ENCODE measurements at regions not wholly inside any gene's neighbourhood (a gene's known extent, or its start where the extent isn't known, plus 50 kb on each side); places are given as distances from the start of the nearest gene placed in this dataset.
"Not testable (repeated sequence)": the region's sequence is repeated elsewhere in the genome, so short reads cannot be mapped to it uniquely, and the experiment has no call there.

GRCh38 chr15:96586901-96587300 lies 256.4 kb downstream of the NR2F2 start:
- peak; percentile 83 for DNase-seq

GRCh38 chr15:96589864-96590263 lies 259.4 kb downstream of the NR2F2 start:
- no peak for DNase-seq

GRCh38 chr15:96593735-96594134 lies 263.2 kb downstream of the NR2F2 start:
- no peak for DNase-seq

GRCh38 chr15:96595951-96596350 lies 265.5 kb downstream of the NR2F2 start:
- no peak for DNase-seq

GRCh38 chr15:96598514-96598913 lies 268.0 kb downstream of the NR2F2 start:
- DNase-seq, result no peak

- DNase-seq, result no peak
These were observed 268.8 kb downstream of the NR2F2 start for GRCh38 chr15:96599268-96599667.

GRCh38 chr15:96600350-96600749 lies 269.9 kb downstream of the NR2F2 start:
- no peak for DNase-seq

GRCh38 chr15:96606617-96607016 lies 276.1 kb downstream of the NR2F2 start:
- DNase-seq, result no peak

- no peak for DNase-seq
These were observed 280.3 kb downstream of the NR2F2 start for GRCh38 chr15:96610757-96611156.

GRCh38 chr15:96612917-96613316 lies 282.4 kb downstream of the NR2F2 start:
- DNase-seq, result no peak

- DNase-seq, result no peak
These were observed 288.7 kb downstream of the NR2F2 start for GRCh38 chr15:96619174-96619573.

GRCh38 chr15:96622714-96623113 lies 292.2 kb downstream of the NR2F2 start:
- DNase-seq, result no peak

GRCh38 chr15:96625256-96625655 lies 294.8 kb downstream of the NR2F2 start:
- no peak for DNase-seq

GRCh38 chr15:96627031-96627568 lies 296.6 kb downstream of the NR2F2 start:
- no peak for DNase-seq

GRCh38 chr15:96629511-96629910 lies 299.0 kb downstream of the NR2F2 start:
- no peak for DNase-seq

- no peak for DNase-seq
These were observed 308.3 kb downstream of the NR2F2 start for GRCh38 chr15:96638793-96639192.

GRCh38 chr15:96645796-96646195 lies 315.3 kb downstream of the NR2F2 start:
- DNase-seq, result no peak

- no peak for DNase-seq
These were observed 318.4 kb downstream of the NR2F2 start for GRCh38 chr15:96648866-96649265.

- DNase-seq, result no peak
These were observed 326.6 kb downstream of the NR2F2 start for GRCh38 chr15:96657096-96657495.

- not testable (repeated sequence) for DNase-seq
These were observed 336.5 kb downstream of the NR2F2 start for GRCh38 chr15:96666979-96667378.

- DNase-seq, result no peak
These were observed 339.9 kb downstream of the NR2F2 start for GRCh38 chr15:96670389-96670788.

GRCh38 chr15:96672629-96673028 lies 342.1 kb downstream of the NR2F2 start:
- no peak for DNase-seq

- no peak for DNase-seq
These were observed 347.9 kb downstream of the NR2F2 start for GRCh38 chr15:96678386-96678785.

- DNase-seq, result no peak
These were observed 357.0 kb downstream of the NR2F2 start for GRCh38 chr15:96687388-96688107.

- DNase-seq, result no peak
These were observed 360.2 kb downstream of the NR2F2 start for GRCh38 chr15:96690733-96691132.
